VCaP (cell line): ENCODE measurements at regions not wholly inside any gene's neighbourhood (a gene's known extent, or its start where the extent isn't known, plus 50 kb on each side); places are given as distances from the start of the nearest gene placed in this dataset.

Experiments used
- H3K27ac ChIP-seq: fragments of 450-650 bp; 2 replicates; pipeline ENCODE4 v1.5.1; 2017
- CTCF ChIP-seq: fragments of 450-650 bp; conservative IDR thresholded peaks from 2 replicates; pipeline ENCODE4 v1.5.1; 2017; ENCODE audit warnings: mild to moderate bottlenecking, moderate library complexity

DNA sequence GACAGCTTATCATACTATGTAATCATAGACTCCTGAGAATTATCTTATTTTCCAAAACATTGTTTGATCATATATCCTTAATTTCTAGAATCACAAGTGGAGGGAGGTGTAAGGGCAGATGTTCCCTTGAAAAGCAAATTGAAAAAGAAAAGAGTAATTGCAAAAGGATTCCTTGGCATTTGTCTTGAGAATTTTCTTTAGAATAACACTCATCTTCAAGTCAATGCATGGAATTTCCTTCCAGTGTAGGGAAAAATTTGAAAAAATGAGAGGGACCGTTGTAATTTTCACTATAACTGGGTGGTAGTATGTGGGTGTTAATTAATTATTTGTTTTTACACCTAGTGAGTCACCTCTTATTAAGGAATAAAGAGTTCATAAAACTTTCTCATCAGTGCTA, 724.6 kb upstream of the ADAMTS5 start:
- H3K27ac ChIP-seq: no peak overlapping the region
- TF ChIP-seq CTCF: no peak

- no peak for TF ChIP-seq CTCF
- no peak overlapping the region for H3K27ac ChIP-seq
Measured at GRCh38 chr21:27691006-27691405, 724.1 kb upstream of the ADAMTS5 start.

DNA sequence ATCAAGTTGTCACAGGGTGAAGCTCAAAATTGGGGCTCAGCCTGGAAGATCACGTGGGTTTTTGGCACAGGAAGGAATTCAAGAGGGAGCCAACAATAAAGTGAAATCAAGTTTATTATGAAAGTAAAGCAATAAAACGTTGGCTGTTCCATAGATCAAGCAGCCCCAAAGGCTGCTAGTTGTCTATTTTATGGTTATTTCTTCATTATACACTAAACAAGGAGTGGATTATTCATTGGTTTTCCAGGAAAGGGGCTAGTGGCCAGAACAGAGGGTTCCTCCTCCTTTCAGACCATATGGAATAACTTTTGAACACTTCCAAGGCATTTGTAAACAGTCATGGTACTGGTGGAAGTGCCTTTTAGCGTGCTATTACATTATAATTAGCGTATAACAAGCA, 723.5 kb upstream of the ADAMTS5 start:
- no peak overlapping the region for H3K27ac ChIP-seq
- TF ChIP-seq CTCF: no peak

GRCh38 chr21:27688773-27689172, 721.9 kb upstream of the ADAMTS5 start:
- no peak overlapping the region for H3K27ac ChIP-seq
- TF ChIP-seq CTCF: no peak

- no peak for TF ChIP-seq CTCF
- no peak overlapping the region for H3K27ac ChIP-seq
Measured at GRCh38 chr21:27683292-27683691, 716.4 kb upstream of the ADAMTS5 start.

- H3K27ac ChIP-seq: no peak overlapping the region
- TF ChIP-seq CTCF: no peak
Measured at GRCh38 chr21:27681841-27682240, 715.0 kb upstream of the ADAMTS5 start.

DNA sequence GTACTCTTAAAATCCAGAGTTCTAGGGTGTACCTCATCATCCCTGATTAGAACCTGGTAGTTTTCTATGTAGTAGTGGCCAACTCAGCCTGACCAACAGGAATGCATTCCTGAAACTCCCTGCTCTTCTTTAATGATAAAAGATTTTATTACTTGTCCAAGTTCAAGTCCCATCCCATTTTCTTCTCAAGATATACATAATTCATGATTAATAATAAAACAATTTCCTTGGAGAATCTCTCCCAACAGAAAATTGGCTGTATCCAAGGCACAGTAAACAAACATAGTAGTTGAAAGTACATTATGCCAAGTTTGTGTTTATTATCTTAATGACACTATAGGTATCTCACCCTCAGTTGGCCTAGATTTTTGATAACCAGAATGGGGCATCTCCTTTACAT, 714.1 kb upstream of the ADAMTS5 start:
- H3K27ac ChIP-seq: no peak overlapping the region
- no peak for TF ChIP-seq CTCF

DNA sequence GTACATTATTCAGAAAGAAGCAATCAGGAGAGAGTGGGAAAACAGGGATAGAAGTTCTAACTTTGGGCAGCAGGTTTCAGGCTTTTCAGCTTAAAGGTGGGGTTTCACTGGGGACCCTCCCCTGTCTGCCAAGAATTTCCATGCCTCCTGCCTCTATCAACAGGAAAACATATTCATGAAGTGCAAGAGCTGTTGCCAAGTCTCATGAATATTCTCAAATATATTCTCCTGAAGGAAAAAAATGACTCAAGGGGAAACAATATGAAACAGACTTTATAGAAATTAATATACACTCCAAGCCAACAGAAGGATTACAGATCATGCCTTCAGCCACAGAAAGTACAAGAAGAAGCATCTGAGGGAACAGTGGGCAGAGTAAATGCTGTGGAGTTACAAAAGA, 713.3 kb upstream of the ADAMTS5 start:
- H3K27ac ChIP-seq: no peak overlapping the region
- no peak for TF ChIP-seq CTCF
